ENCODE measurements at regions not wholly inside any gene's neighbourhood (a gene's known extent, or its start where the extent isn't known, plus 50 kb on each side); places are given as distances from the start of the nearest gene placed in this dataset.
"Not testable (repeated sequence)": the region's sequence is repeated elsewhere in the genome, so short reads cannot be mapped to it uniquely, and the experiment has no call there.

DNA sequence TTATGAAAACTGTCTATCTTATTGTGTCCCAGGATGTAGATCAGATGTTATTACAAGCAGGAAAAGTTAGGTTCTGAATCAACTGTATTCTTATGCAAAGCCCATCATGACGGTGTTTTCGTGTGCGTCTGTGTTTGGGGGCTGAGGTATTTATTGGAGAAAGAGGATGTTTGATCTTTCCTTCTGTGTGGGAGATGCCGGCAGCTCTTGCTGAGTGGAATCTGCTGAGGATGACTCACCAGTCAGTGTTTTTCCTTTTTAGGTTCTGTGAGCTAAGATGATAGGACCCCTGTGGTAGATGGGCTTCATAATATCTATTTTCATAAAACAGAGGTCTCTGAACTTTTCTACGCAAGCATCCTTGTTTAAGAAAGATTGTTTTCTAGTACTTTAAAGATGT is 107.1 kb downstream of the PWWP3B start:
- H3K9me2 ChIP-seq (ENCODE audit: insufficient read depth, low read length); H3K4me1 ChIP-seq (ENCODE audit: insufficient read depth, low read length, poor library complexity, severe bottlenecking); H3K36me3 ChIP-seq (ENCODE audit: insufficient read depth, low read length); DNase-seq (ENCODE audit: low spot score); H3K79me2 ChIP-seq (ENCODE audit: insufficient read depth, low read depth, low read length); intact Hi-C loops (cut with micrococcal nuclease; ENCODE audit: unreplicated experiment); POLR2A ChIA-PET; H3K27ac ChIP-seq (ENCODE audit: low read depth, low read length, poor library complexity, severe bottlenecking); H3K9me3 ChIP-seq (ENCODE audit: low read length); H2AFZ ChIP-seq (ENCODE audit: low read length); BruUV-seq (replicated peaks); H3K4me3 ChIP-seq (ENCODE audit: low read depth, low read length, poor library complexity, severe bottlenecking); H3K4me2 ChIP-seq (ENCODE audit: low read length); H4K20me1 ChIP-seq (ENCODE audit: insufficient read depth, low read length); CTCF ChIA-PET (ENCODE audit: unreplicated experiment): not testable (repeated sequence)

DNA sequence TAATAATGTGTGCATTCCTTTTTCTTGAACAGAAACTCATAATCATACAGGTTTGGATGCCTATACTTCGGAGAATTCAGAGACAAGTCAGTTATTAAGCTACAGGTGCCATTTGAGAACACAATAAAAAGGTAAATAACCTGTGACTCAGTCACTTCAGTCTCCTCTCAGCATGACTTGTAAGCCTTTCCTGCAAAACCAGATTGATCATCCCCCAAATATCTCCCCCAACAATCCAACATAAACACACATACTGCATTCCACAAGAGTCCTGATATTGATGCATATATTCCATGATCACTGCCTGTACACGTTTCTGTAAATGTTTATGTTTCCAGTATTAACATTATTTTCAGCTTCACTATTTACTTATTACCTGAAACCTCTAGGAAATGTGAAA is 110.8 kb downstream of the PWWP3B start:
- no peak for DNase-seq (ENCODE audit: low spot score)
- intact Hi-C loops (cut with micrococcal nuclease; ENCODE audit: unreplicated experiment) = no loop called here
- Histone ChIP-seq H3K4me3 (ENCODE audit: low read depth, low read length, poor library complexity, severe bottlenecking) (no peak overlapping the region), H3K79me2 (ENCODE audit: insufficient read depth, low read depth, low read length) (no peaks in the 10 kb centered on the region), H2AFZ (ENCODE audit: low read length) (no peak overlapping the region), H4K20me1 (ENCODE audit: insufficient read depth, low read length) (no peaks in the 10 kb centered on the region), H3K9me3 (ENCODE audit: low read length) (no peaks in the 10 kb centered on the region), H3K36me3 (ENCODE audit: insufficient read depth, low read length) (no peaks in the 10 kb centered on the region), H3K4me1 (ENCODE audit: insufficient read depth, low read length, poor library complexity, severe bottlenecking) (no peaks in the 10 kb centered on the region), H3K4me2 (ENCODE audit: low read length) (no peak overlapping the region), H3K9me2 (ENCODE audit: insufficient read depth, low read length) (no peaks in the 10 kb centered on the region), H3K27ac (ENCODE audit: low read depth, low read length, poor library complexity, severe bottlenecking) (no peak overlapping the region)
- ChIA-PET CTCF (ENCODE audit: unreplicated experiment) (no interaction called here), POLR2A (no interaction called here)
- TF ChIP-seq EZH2phosphoT487 (IDR thresholded peaks at IDR 0.05; ENCODE audit: borderline replicate concordance, low read depth, low read length) (no peak), CTCF (conservative IDR thresholded peaks at IDR 0.05; ENCODE audit: low read length) (no peak)
- BruUV-seq (replicated peaks) = no TSS peak

DNA sequence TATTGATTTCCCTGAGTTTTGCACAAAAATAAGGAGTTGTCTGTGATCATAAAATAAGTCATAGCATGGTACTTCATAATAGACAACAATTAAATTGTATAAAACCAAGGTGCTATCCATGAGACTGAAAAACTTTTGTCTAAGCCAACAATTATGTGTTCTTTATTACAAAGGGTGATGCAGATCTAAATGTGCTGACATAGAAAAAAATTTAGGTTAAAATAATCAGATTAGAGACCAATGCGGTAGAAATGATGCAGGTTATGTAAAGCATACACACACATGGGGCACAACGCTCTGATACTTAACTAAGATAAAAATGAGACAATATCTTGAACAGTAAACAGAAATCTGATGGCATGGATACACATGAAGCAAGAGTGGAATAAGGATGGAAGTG is 113.3 kb downstream of the PWWP3B start:
- Histone ChIP-seq H3K4me1 (ENCODE audit: insufficient read depth, low read length, poor library complexity, severe bottlenecking) (no peaks in the 10 kb centered on the region), H3K79me2 (ENCODE audit: insufficient read depth, low read depth, low read length) (no peaks in the 10 kb centered on the region), H3K4me2 (ENCODE audit: low read length) (no peak overlapping the region), H3K36me3 (ENCODE audit: insufficient read depth, low read length) (no peaks in the 10 kb centered on the region), H2AFZ (ENCODE audit: low read length) (no peak overlapping the region), H4K20me1 (ENCODE audit: insufficient read depth, low read length) (no peaks in the 10 kb centered on the region), H3K4me3 (ENCODE audit: low read depth, low read length, poor library complexity, severe bottlenecking) (no peak overlapping the region), H3K27ac (ENCODE audit: low read depth, low read length, poor library complexity, severe bottlenecking) (no peak overlapping the region), H3K9me3 (ENCODE audit: low read length) (no peaks in the 10 kb centered on the region), H3K9me2 (ENCODE audit: insufficient read depth, low read length) (no peaks in the 10 kb centered on the region)
- intact Hi-C loops (cut with micrococcal nuclease; ENCODE audit: unreplicated experiment) = no loop called here
- ChIA-PET CTCF (ENCODE audit: unreplicated experiment) (no interaction called here), POLR2A (no interaction called here)
- BruUV-seq (replicated peaks) = no TSS peak
- no peak for DNase-seq (ENCODE audit: low spot score)
- no peak for TF ChIP-seq CTCF (conservative IDR thresholded peaks at IDR 0.05; ENCODE audit: low read length)
- TF ChIP-seq EZH2phosphoT487 (IDR thresholded peaks at IDR 0.05; ENCODE audit: borderline replicate concordance, low read depth, low read length) = no peak
